H9 (cell line): ENCODE measurements at regions not wholly inside any gene's neighbourhood (a gene's known extent, or its start where the extent isn't known, plus 50 kb on each side); places are given as distances from the start of the nearest gene placed in this dataset.

Experiments
- DNase-seq: peaks from one replicate; pipeline ENCODE4 v3.0.0-alpha.2; 2017
- H2AFZ ChIP-seq: one replicate; pipeline ENCODE4 v1.6.1; 2013; ENCODE audit warnings: mild to moderate bottlenecking, low read length, control low read depth, moderate library complexity
- H2AK5ac ChIP-seq: 2 replicates; pipeline ENCODE4 v1.6.1; 2013; ENCODE audit warnings: low read length, control low read depth, mixed read lengths; ENCODE audit not compliant: insufficient read length
- H2BK120ac ChIP-seq: one replicate; pipeline ENCODE4 v1.6.1; 2013; ENCODE audit warnings: low read depth, mild to moderate bottlenecking, low read length, control low read depth, inconsistent platforms; ENCODE audit not compliant: poor library complexity, severe bottlenecking
- H2BK12ac ChIP-seq: 2 replicates; pipeline ENCODE4 v1.6.1; 2013; ENCODE audit warnings: low read length, control low read depth, mixed read lengths, low read depth; ENCODE audit not compliant: insufficient read length
- H2BK15ac ChIP-seq: 2 replicates; pipeline ENCODE4 v1.6.1; 2013; ENCODE audit warnings: low read depth, low read length, control low read depth
- H2BK20ac ChIP-seq: one replicate; pipeline ENCODE4 v1.6.1; 2013; ENCODE audit warnings: low read depth, mild to moderate bottlenecking, low read length, control low read depth, inconsistent platforms; ENCODE audit not compliant: poor library complexity, severe bottlenecking
- H2BK5ac ChIP-seq: 2 replicates; pipeline ENCODE4 v1.6.1; 2013; ENCODE audit warnings: low read length, control low read depth, mixed read lengths; ENCODE audit not compliant: insufficient read length
- H3K14ac ChIP-seq: 2 replicates; pipeline ENCODE4 v1.6.1; 2013; ENCODE audit warnings: low read length, control low read depth; ENCODE audit not compliant: insufficient read depth
- H3K18ac ChIP-seq: 2 replicates; pipeline ENCODE4 v1.6.1; 2013; ENCODE audit warnings: low read depth, mild to moderate bottlenecking, mixed read lengths, low read length, control low read depth; ENCODE audit not compliant: insufficient read length
- H3K23ac ChIP-seq: 2 replicates; pipeline ENCODE4 v1.6.1; 2013; ENCODE audit warnings: low read length, control low read depth, mixed read lengths, low read depth; ENCODE audit not compliant: insufficient read length
- H3K23me2 ChIP-seq: 2 replicates; pipeline ENCODE4 v1.6.1; 2013; ENCODE audit warnings: low read depth, mild to moderate bottlenecking, mixed read lengths, low read length, control low read depth; ENCODE audit not compliant: insufficient read length, poor library complexity, severe bottlenecking
- H3K27ac ChIP-seq: 2 replicates; pipeline ENCODE4 v1.5.1; 2013; ENCODE audit warnings: low read length, control low read depth, mixed read lengths, low read depth; ENCODE audit not compliant: insufficient read length
- H3K27me3 ChIP-seq: 2 replicates; pipeline ENCODE4 v1.6.1; 2013; ENCODE audit warnings: low read length, control low read depth, inconsistent platforms; ENCODE audit not compliant: insufficient read depth
- H3K4ac ChIP-seq: 2 replicates; pipeline ENCODE4 v1.6.1; 2013; ENCODE audit warnings: low read depth, mild to moderate bottlenecking, control low read depth, inconsistent platforms, low read length, moderate library complexity
- H3K4me1 ChIP-seq: 2 replicates; pipeline ENCODE4 v1.6.1; 2013; ENCODE audit warnings: low read length, control low read depth, inconsistent platforms; ENCODE audit not compliant: insufficient read depth
- H3K4me2 ChIP-seq: 2 replicates; pipeline ENCODE4 v1.6.1; 2013; ENCODE audit warnings: low read length, control low read depth, mixed read lengths; ENCODE audit not compliant: insufficient read length, insufficient read depth
- H3K56ac ChIP-seq: 2 replicates; pipeline ENCODE4 v1.6.1; 2013; ENCODE audit warnings: low read depth, mild to moderate bottlenecking, mixed read lengths, low read length, control low read depth; ENCODE audit not compliant: insufficient read length
- H3K79me1 ChIP-seq: 2 replicates; pipeline ENCODE4 v1.6.1; 2013; ENCODE audit warnings: low read depth, mild to moderate bottlenecking, moderate library complexity, low read length, control low read depth, inconsistent platforms; ENCODE audit not compliant: insufficient read depth, poor library complexity, severe bottlenecking
- H3K79me2 ChIP-seq: 2 replicates; pipeline ENCODE4 v1.6.1; 2013; ENCODE audit warnings: low read length, control low read depth, inconsistent platforms; ENCODE audit not compliant: insufficient read depth
- H3K9ac ChIP-seq: 2 replicates; pipeline ENCODE4 v1.6.1; 2013; ENCODE audit warnings: low read length, control low read depth, mixed read lengths; ENCODE audit not compliant: insufficient read length; ENCODE audit errors: extremely low read depth
- H3K9me3 ChIP-seq: one replicate; pipeline ENCODE4 v1.6.1; 2013; ENCODE audit warnings: low read depth, low read length, inconsistent platforms; ENCODE audit not compliant: control insufficient read depth
- H3T11ph ChIP-seq: one replicate; pipeline ENCODE4 v1.6.1; 2013; ENCODE audit warnings: mild to moderate bottlenecking, low read length, control low read depth, inconsistent platforms
- H4K20me1 ChIP-seq: one replicate; pipeline ENCODE4 v1.6.1; 2013; ENCODE audit not compliant: control insufficient read depth, insufficient read length, insufficient read depth
- H4K5ac ChIP-seq: 2 replicates; pipeline ENCODE4 v1.6.1; 2013; ENCODE audit warnings: low read depth, mild to moderate bottlenecking, mixed read lengths, low read length, control low read depth; ENCODE audit not compliant: insufficient read length
- H4K8ac ChIP-seq: replicated peaks from 2 replicates; pipeline ENCODE4 v1.6.1; 2013; ENCODE audit warnings: low read length, control low read depth, mixed read lengths, low read depth; ENCODE audit not compliant: insufficient read length
- H4K91ac ChIP-seq: 2 replicates; pipeline ENCODE4 v1.6.1; 2013; ENCODE audit warnings: low read depth, mild to moderate bottlenecking, moderate library complexity, mixed read lengths, low read length, control low read depth; ENCODE audit not compliant: insufficient read length
- H3K27ac Mint-ChIP-seq, 3 experiments: 2 replicates in 2 of 3; 3 replicates in 1 of 3; pipeline ENCODE4 v1.8.0; 2020 to 2021; ENCODE audit warnings: mixed read lengths in 3 of 3, mild to moderate bottlenecking in 1 of 3, moderate library complexity in 1 of 3
- H3K27me3 Mint-ChIP-seq: 2 replicates; pipeline ENCODE4 v1.8.0; 2021; ENCODE audit warnings: low read depth, mild to moderate bottlenecking, moderate library complexity, mixed read lengths
- H3K36me3 Mint-ChIP-seq, 3 experiments: 2 replicates in 2 of 3; 3 replicates in 1 of 3; pipeline ENCODE4 v1.8.0; 2020 to 2021; ENCODE audit warnings: low read depth in 3 of 3, mixed read lengths in 3 of 3; ENCODE audit not compliant: insufficient read depth in 1 of 3
- H3K4me1 Mint-ChIP-seq, 2 experiments: 2 replicates each; pipeline ENCODE4 v1.8.0; 2020; ENCODE audit warnings: mixed read lengths in 2 of 2
- H3K4me3 Mint-ChIP-seq, 2 experiments: 2 replicates in 1 of 2; 3 replicates in 1 of 2; pipeline ENCODE4 v1.8.0; 2020 to 2021; ENCODE audit warnings: mild to moderate bottlenecking in 2 of 2, mixed read lengths in 2 of 2, moderate library complexity in 1 of 2
- H3K9me3 Mint-ChIP-seq, 2 experiments: 2 replicates in 1 of 2; 3 replicates in 1 of 2; pipeline ENCODE4 v1.8.0; 2020; ENCODE audit warnings: mild to moderate bottlenecking in 2 of 2, mixed read lengths in 2 of 2, moderate library complexity in 1 of 2
- CTCF ChIP-seq: fragments of 200-600 bp; sonication (generic); conservative IDR thresholded peaks from 3 replicates; pipeline ENCODE4 v1.8.0; 2021; ENCODE audit warnings: antibody characterized with exemption, mild to moderate bottlenecking
- WGBS: extraction: QIAGEN DNeasy Blood & Tissue Kit; methylation state at CpG from one replicate; pipeline ENCODE4 v1.1.7; 2013; ENCODE audit warnings: missing lambda C conversion rate, low lambda C conversion rate, mixed read lengths; ENCODE audit not compliant: insufficient read length; ENCODE audit errors: extremely low coverage; 5-methylcytosine and 5-hydroxymethylcytosine counted together

- Histone ChIP-seq H3K14ac (no peak overlapping the region), H2AK5ac (no peak overlapping the region), H3K27me3 (no peaks in the 10 kb centered on the region), H2BK15ac (no peak overlapping the region), H3K23ac (no peak overlapping the region), H3K27ac (no peak overlapping the region), H3K56ac (no peak overlapping the region), H3K23me2 (no peaks in the 10 kb centered on the region), H3K4me1 (peaks cover 4% of the 10 kb centered on the region; the same call in 1 of the 2 replicates), H3K9ac (no peak overlapping the region), H3K9me3 (no peaks in the 10 kb centered on the region), H3K18ac (no peak overlapping the region), H3K4me2 (no peak overlapping the region), H3K79me2 (no peaks in the 10 kb centered on the region), H4K20me1 (no peaks in the 10 kb centered on the region), H3K4ac (no peak overlapping the region), H2BK12ac (no peak overlapping the region), H2AFZ (no peak overlapping the region), H3T11ph (no peak overlapping the region), H2BK20ac (no peak overlapping the region), H2BK5ac (no peak overlapping the region), H4K8ac (no peak overlapping the region), H3K79me1 (no peaks in the 10 kb centered on the region), H4K91ac (no peak overlapping the region), H2BK120ac (no peak overlapping the region), H4K5ac (no peak overlapping the region)
- Mint-ChIP-seq H3K27me3 (peaks cover 5% of the 10 kb centered on the region), H3K9me3 (no peaks in the 10 kb centered on the region), H3K4me3 (no peak overlapping the region), H3K27ac (no peak overlapping the region), H3K4me1 (peaks cover 4% of the 10 kb centered on the region in 2 experiments; a peak in 2 of 4 replicates), H3K36me3 (no peaks in the 10 kb centered on the region)
- WGBS: no CpG with 5 or more reads among the region's 4 CpGs
- TF ChIP-seq CTCF: no peak
- DNase-seq: no peak
Measured at GRCh38 chr4:24396988-24397387, 187.4 kb downstream of the DHX15 start.
